ENCODE measurements at regions not wholly inside any gene's neighbourhood (a gene's known extent, or its start where the extent isn't known, plus 50 kb on each side); places are given as distances from the start of the nearest gene placed in this dataset.

DNA sequence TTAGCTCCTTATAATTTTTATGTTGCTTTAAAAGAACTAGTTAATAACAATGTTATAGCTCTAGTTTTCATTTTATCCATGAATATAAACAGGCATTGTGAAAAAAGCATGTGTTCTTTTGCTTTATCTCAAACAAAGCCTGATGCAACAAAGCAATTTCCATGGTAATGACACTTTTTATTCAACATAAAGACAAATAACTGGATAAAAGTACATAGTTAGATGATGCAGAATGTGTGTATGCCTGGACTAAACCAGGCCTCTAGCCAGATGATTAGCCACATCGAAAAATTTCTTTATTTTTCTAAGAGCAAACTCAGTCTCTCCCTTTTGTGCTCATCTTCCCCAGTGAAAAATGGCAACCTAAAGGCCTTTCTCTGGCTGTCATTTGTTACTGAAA is 125.6 kb upstream of the TARS1 start:
- TF ChIP-seq, protein P1, sequence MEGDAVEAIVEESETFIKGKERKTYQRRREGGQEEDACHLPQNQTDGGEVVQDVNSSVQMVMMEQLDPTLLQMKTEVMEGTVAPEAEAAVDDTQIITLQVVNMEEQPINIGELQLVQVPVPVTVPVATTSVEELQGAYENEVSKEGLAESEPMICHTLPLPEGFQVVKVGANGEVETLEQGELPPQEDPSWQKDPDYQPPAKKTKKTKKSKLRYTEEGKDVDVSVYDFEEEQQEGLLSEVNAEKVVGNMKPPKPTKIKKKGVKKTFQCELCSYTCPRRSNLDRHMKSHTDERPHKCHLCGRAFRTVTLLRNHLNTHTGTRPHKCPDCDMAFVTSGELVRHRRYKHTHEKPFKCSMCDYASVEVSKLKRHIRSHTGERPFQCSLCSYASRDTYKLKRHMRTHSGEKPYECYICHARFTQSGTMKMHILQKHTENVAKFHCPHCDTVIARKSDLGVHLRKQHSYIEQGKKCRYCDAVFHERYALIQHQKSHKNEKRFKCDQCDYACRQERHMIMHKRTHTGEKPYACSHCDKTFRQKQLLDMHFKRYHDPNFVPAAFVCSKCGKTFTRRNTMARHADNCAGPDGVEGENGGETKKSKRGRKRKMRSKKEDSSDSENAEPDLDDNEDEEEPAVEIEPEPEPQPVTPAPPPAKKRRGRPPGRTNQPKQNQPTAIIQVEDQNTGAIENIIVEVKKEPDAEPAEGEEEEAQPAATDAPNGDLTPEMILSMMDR (IDR thresholded peaks at IDR 0.05; ENCODE audit: low read length) = no peak
- TF ChIP-seq EZH2 (optimal IDR thresholded peaks at IDR 0.05; ENCODE audit: low read depth, low read length) = no peak
